GM12872 (cell line): ENCODE measurements at regions not wholly inside any gene's neighbourhood (a gene's known extent, or its start where the extent isn't known, plus 50 kb on each side); places are given as distances from the start of the nearest gene placed in this dataset.

Experiments
- CTCF ChIP-seq: IDR thresholded peaks from 3 replicates; pipeline ENCODE4 v1.5.1; 2011; ENCODE audit warnings: low read depth, mild to moderate bottlenecking, low read length, moderate library complexity; ENCODE audit not compliant: insufficient read depth

GRCh38 chr1:96364576-96364975, 357.0 kb upstream of the PTBP2 start:
- TF ChIP-seq CTCF, result no peak

- TF ChIP-seq CTCF, result no peak
Measured at GRCh38 chr1:96365076-96365475, 356.5 kb upstream of the PTBP2 start.

GRCh38 chr1:96365596-96366390, 355.8 kb upstream of the PTBP2 start:
- TF ChIP-seq CTCF, result no peak

GRCh38 chr1:96366516-96366915, 355.1 kb upstream of the PTBP2 start:
- TF ChIP-seq CTCF, result no peak

GRCh38 chr1:96367791-96368190, 353.8 kb upstream of the PTBP2 start:
- no peak for TF ChIP-seq CTCF

- no peak for TF ChIP-seq CTCF
Measured at GRCh38 chr1:96370757-96371156, 350.8 kb upstream of the PTBP2 start.

GRCh38 chr1:96372881-96373280, 348.7 kb upstream of the PTBP2 start:
- no peak for TF ChIP-seq CTCF
